ENCODE measurements at regions not wholly inside any gene's neighbourhood (a gene's known extent, or its start where the extent isn't known, plus 50 kb on each side); places are given as distances from the start of the nearest gene placed in this dataset.

DNA sequence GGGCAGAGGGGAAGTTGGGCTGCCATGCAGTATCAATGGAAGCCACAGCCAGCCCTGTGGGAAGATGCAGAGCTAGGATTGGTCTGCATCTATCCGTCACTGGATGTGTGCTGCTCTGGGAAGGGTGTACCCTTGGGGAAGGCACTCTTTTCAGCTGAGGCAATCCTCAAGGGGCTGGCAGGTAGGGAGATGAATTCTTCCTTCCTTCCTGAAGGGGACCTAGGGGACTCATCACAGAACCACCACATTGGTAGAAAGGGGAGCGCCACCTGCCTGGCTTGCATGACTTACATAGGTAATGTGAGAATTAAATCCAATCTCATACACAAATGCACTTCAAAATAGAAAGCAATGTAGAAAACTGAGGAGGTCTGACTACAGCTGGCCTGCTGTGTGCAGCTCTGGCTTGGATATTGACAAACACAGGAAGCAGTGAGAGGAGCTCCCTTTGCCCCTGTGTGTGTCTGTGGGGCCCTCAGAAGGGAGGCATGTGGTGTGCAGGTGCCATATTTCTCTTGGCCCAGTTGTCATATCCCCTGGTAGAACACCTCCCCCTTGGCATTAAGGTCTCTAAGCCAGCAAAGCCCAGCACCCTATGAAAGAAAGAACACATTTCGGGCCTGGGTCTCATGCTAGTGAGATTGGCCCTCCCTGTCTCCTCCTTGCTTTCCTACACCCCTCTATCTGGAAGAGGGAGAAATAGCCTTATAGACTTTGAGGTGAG is 260.3 kb upstream of the MOCS1 start:
- DNase-seq = no peak
- no TSS peak for BruUV-seq (replicated peaks)
- no peaks in the 10 kb centered on the region for H3K4me1 ChIP-seq (replicated peaks; ENCODE audit: insufficient read depth)
- TF ChIP-seq EZH2 (IDR thresholded peaks at IDR 0.05; ENCODE audit: low read depth) = no peak
- no peak for TF ChIP-seq CTCF (conservative IDR thresholded peaks at IDR 0.05)
- no peaks in the 10 kb centered on the region for H4K20me1 ChIP-seq (ENCODE audit: insufficient read depth)
- intact Hi-C loops (cut with micrococcal nuclease; ENCODE audit: unreplicated experiment) = no loop called here
- no peak overlapping the region for H2AFZ ChIP-seq
- POLR2A ChIA-PET (ENCODE audit: unreplicated experiment) = no interaction called here
- no peaks in the 10 kb centered on the region for H3K9me3 ChIP-seq (ENCODE audit: insufficient read depth, low read depth)
- no peak overlapping the region for H3K4me3 ChIP-seq
- H3K79me2 ChIP-seq (ENCODE audit: low read depth) = no peaks in the 10 kb centered on the region
- CTCF ChIA-PET = no interaction called here
- H3K27me3 ChIP-seq (ENCODE audit: insufficient read depth, low read depth) = peaks cover 4% of the 10 kb centered on the region; the same call in 1 of the 2 replicates
- H3K4me2 ChIP-seq = no peak overlapping the region
- no peaks in the 10 kb centered on the region for H3K36me3 ChIP-seq (ENCODE audit: low read depth)
- H3F3A ChIP-seq (ENCODE audit: insufficient read depth, low read depth) = no peaks in the 10 kb centered on the region
- H3K27ac ChIP-seq = no peak overlapping the region
- no peaks in the 10 kb centered on the region for H3K9me2 ChIP-seq (ENCODE audit: insufficient read depth)

GRCh38 chr6:40192516-40192915 is 258.3 kb upstream of the MOCS1 start:
- ChIA-PET POLR2A (ENCODE audit: unreplicated experiment) (no interaction called here), CTCF (no interaction called here)
- Histone ChIP-seq H3K4me3 (no peak overlapping the region), H3K9me3 (ENCODE audit: insufficient read depth, low read depth) (no peaks in the 10 kb centered on the region), H3K27me3 (ENCODE audit: insufficient read depth, low read depth) (peaks cover 3% of the 10 kb centered on the region; the same call in 1 of the 2 replicates), H3K79me2 (ENCODE audit: low read depth) (no peaks in the 10 kb centered on the region), H3K4me2 (no peak overlapping the region), H3F3A (ENCODE audit: insufficient read depth, low read depth) (no peaks in the 10 kb centered on the region), H3K4me1 (replicated peaks; ENCODE audit: insufficient read depth) (no peaks in the 10 kb centered on the region), H2AFZ (no peak overlapping the region), H3K36me3 (ENCODE audit: low read depth) (no peaks in the 10 kb centered on the region), H3K9me2 (ENCODE audit: insufficient read depth) (no peaks in the 10 kb centered on the region), H4K20me1 (ENCODE audit: insufficient read depth) (no peaks in the 10 kb centered on the region), H3K27ac (no peak overlapping the region)
- BruUV-seq (replicated peaks) = no TSS peak
- DNase-seq = no peak
- intact Hi-C loops (cut with micrococcal nuclease; ENCODE audit: unreplicated experiment) = no loop called here
- TF ChIP-seq CTCF (conservative IDR thresholded peaks at IDR 0.05) (no peak), EZH2 (IDR thresholded peaks at IDR 0.05; ENCODE audit: low read depth) (no peak)

GRCh38 chr6:40188931-40189330 is 254.7 kb upstream of the MOCS1 start:
- no peak overlapping the region for H2AFZ ChIP-seq
- H3F3A ChIP-seq (ENCODE audit: insufficient read depth, low read depth) = no peaks in the 10 kb centered on the region
- no peak overlapping the region for H3K27ac ChIP-seq
- ChIA-PET CTCF (no interaction called here), POLR2A (ENCODE audit: unreplicated experiment) (no interaction called here)
- H4K20me1 ChIP-seq (ENCODE audit: insufficient read depth) = no peaks in the 10 kb centered on the region
- H3K9me3 ChIP-seq (ENCODE audit: insufficient read depth, low read depth) = no peaks in the 10 kb centered on the region
- H3K4me3 ChIP-seq = no peak overlapping the region
- H3K4me2 ChIP-seq = no peak overlapping the region
- H3K36me3 ChIP-seq (ENCODE audit: low read depth) = no peaks in the 10 kb centered on the region
- DNase-seq = peak in 1 of 2 experiments; percentile 1
- BruUV-seq (replicated peaks) = no TSS peak
- TF ChIP-seq CTCF (conservative IDR thresholded peaks at IDR 0.05) = no peak
- TF ChIP-seq EZH2 (IDR thresholded peaks at IDR 0.05; ENCODE audit: low read depth) = no peak
- H3K9me2 ChIP-seq (ENCODE audit: insufficient read depth) = no peaks in the 10 kb centered on the region
- H3K27me3 ChIP-seq (ENCODE audit: insufficient read depth, low read depth) = no peaks in the 10 kb centered on the region
- H3K4me1 ChIP-seq (replicated peaks; ENCODE audit: insufficient read depth) = no peaks in the 10 kb centered on the region
- no peaks in the 10 kb centered on the region for H3K79me2 ChIP-seq (ENCODE audit: low read depth)
- intact Hi-C loops (cut with micrococcal nuclease; ENCODE audit: unreplicated experiment) = no loop called here
